ENCODE measurements at regions not wholly inside any gene's neighbourhood (a gene's known extent, or its start where the extent isn't known, plus 50 kb on each side); places are given as distances from the start of the nearest gene placed in this dataset.

- no peaks in the 10 kb centered on the region for H3K9me3 Mint-ChIP-seq
- Histone ChIP-seq H3K4me1 (ENCODE audit: control insufficient read depth, insufficient read depth, low read length) (peaks cover 7% of the 10 kb centered on the region), H3K4me3 (ENCODE audit: low read length) (no peak overlapping the region), H3K27ac (ENCODE audit: low read length) (no peak overlapping the region), H3K27me3 (ENCODE audit: control insufficient read depth, insufficient read depth, low read length) (no peaks in the 10 kb centered on the region), H3K9me3 (ENCODE audit: control insufficient read depth, insufficient read depth, low read length) (no peaks in the 10 kb centered on the region), H3K36me3 (ENCODE audit: control insufficient read depth, insufficient read depth, low read length) (no peaks in the 10 kb centered on the region)
- peaks cover 5 to 7% of the 10 kb centered on the region in 2 donors for H3K27me3 Mint-ChIP-seq (ENCODE audit: low read depth in 2 of 2)
- no peak for ATAC-seq
- intact Hi-C loops (cut with micrococcal nuclease): no loop called here
- H3K27ac Mint-ChIP-seq: no peak overlapping the region
- DNase-seq: no peak
- no peak for TF ChIP-seq CTCF (IDR thresholded peaks at IDR 0.05)
- no peaks in the 10 kb centered on the region for H3K36me3 Mint-ChIP-seq
- 88% methylated on average over 15 of the region's 15 CpGs for WGBS (ENCODE audit: insufficient coverage)
- H3K4me3 Mint-ChIP-seq: no peak overlapping the region
- peaks cover 7 to 12% of the 10 kb centered on the region in 2 donors for H3K4me1 Mint-ChIP-seq
Measured at GRCh38 chr4:42278709-42279324, 118.5 kb upstream of the SHISA3 start.

- Histone ChIP-seq H3K4me1 (ENCODE audit: control insufficient read depth, insufficient read depth, low read length) (peaks cover 7% of the 10 kb centered on the region), H3K36me3 (ENCODE audit: control insufficient read depth, insufficient read depth, low read length) (no peaks in the 10 kb centered on the region), H3K27me3 (ENCODE audit: control insufficient read depth, insufficient read depth, low read length) (no peaks in the 10 kb centered on the region), H3K4me3 (ENCODE audit: low read length) (no peak overlapping the region), H3K27ac (ENCODE audit: low read length) (no peak overlapping the region), H3K9me3 (ENCODE audit: control insufficient read depth, insufficient read depth, low read length) (no peaks in the 10 kb centered on the region)
- H3K36me3 Mint-ChIP-seq: no peaks in the 10 kb centered on the region
- peaks cover 7 to 12% of the 10 kb centered on the region in 2 donors for H3K4me1 Mint-ChIP-seq
- 68% methylated on average over 11 of the region's 11 CpGs for WGBS (ENCODE audit: insufficient coverage)
- no peak overlapping the region for H3K4me3 Mint-ChIP-seq
- TF ChIP-seq CTCF (IDR thresholded peaks at IDR 0.05): peak; percentile 47
- H3K27me3 Mint-ChIP-seq (ENCODE audit: low read depth in 2 of 2): peaks cover 7% of the 10 kb centered on the region in 2 donors
- ATAC-seq (peak in 1 of 3 donors; percentile 45), DNase-seq (peak in 1 of 2 donors; percentile 23)
- H3K9me3 Mint-ChIP-seq: no peaks in the 10 kb centered on the region
- intact Hi-C loops (cut with micrococcal nuclease): loop anchor here (5.0 to 10.0 kb wide), 2 partner anchors 244 to 587 kb away; no protein-coding TSS in a partner anchor
- no peak overlapping the region for H3K27ac Mint-ChIP-seq
Measured at GRCh38 chr4:42280327-42281095, 116.8 kb upstream of the SHISA3 start.

GRCh38 chr4:42281324-42282020 lies 115.8 kb upstream of the SHISA3 start:
- no peaks in the 10 kb centered on the region for H3K27me3 ChIP-seq (ENCODE audit: control insufficient read depth, insufficient read depth, low read length)
- peaks cover 7% of the 10 kb centered on the region for H3K4me1 ChIP-seq (ENCODE audit: control insufficient read depth, insufficient read depth, low read length)
- no peak overlapping the region for H3K27ac ChIP-seq (ENCODE audit: low read length)
- no peak overlapping the region for H3K4me3 ChIP-seq (ENCODE audit: low read length)
- no peaks in the 10 kb centered on the region for H3K36me3 Mint-ChIP-seq
- H3K9me3 Mint-ChIP-seq: no peaks in the 10 kb centered on the region
- 23% methylated on average over 9 of the region's 9 CpGs for WGBS (ENCODE audit: insufficient coverage)
- no peaks in the 10 kb centered on the region for H3K36me3 ChIP-seq (ENCODE audit: control insufficient read depth, insufficient read depth, low read length)
- H3K4me3 Mint-ChIP-seq: no peak overlapping the region
- DNase-seq: no peak
- H3K9me3 ChIP-seq (ENCODE audit: control insufficient read depth, insufficient read depth, low read length): no peaks in the 10 kb centered on the region
- no peak for TF ChIP-seq CTCF (IDR thresholded peaks at IDR 0.05)
- peak in 1 of 3 donors; percentile 25 for ATAC-seq
- H3K27ac Mint-ChIP-seq: no peak overlapping the region
- peaks cover 7 to 12% of the 10 kb centered on the region in 2 donors for H3K4me1 Mint-ChIP-seq
- peaks cover 7% of the 10 kb centered on the region in 2 donors for H3K27me3 Mint-ChIP-seq (ENCODE audit: low read depth in 2 of 2)
- intact Hi-C loops (cut with micrococcal nuclease): loop anchor here (5.0 to 10.0 kb wide), 2 partner anchors 243 to 586 kb away; no protein-coding TSS in a partner anchor

Measured in natural killer cell (primary cell).